ENCODE measurements at regions not wholly inside any gene's neighbourhood (a gene's known extent, or its start where the extent isn't known, plus 50 kb on each side); places are given as distances from the start of the nearest gene placed in this dataset.

- 76% methylated on average over 17 of the region's 17 CpGs for WGBS
- Histone ChIP-seq H3K4me1 (ENCODE audit: insufficient read depth, low read length) (peaks cover 27% of the 10 kb centered on the region), H3K9ac (ENCODE audit: low read depth, low read length) (no peak overlapping the region), H3K9me3 (ENCODE audit: insufficient read depth, low read depth, low read length) (no peaks in the 10 kb centered on the region), H3K27me3 (ENCODE audit: insufficient read depth, low read length) (peaks cover 15% of the 10 kb centered on the region), H3K36me3 (ENCODE audit: insufficient read depth, low read length) (no peaks in the 10 kb centered on the region), H3K4me3 (ENCODE audit: low read length) (peak overlapping the region; percentile 31), H3K27ac (ENCODE audit: low read depth, low read length) (no peak overlapping the region; the same call in 1 of the 2 replicates)
Measured at GRCh38 chr16:73483934-73484711, 436.2 kb upstream of the ZFHX3 start.

GRCh38 chr16:73483076-73483791 is 435.3 kb upstream of the ZFHX3 start:
- WGBS = 35% methylated on average over 30 of the region's 30 CpGs
- H3K9ac ChIP-seq (ENCODE audit: low read depth, low read length) = peak overlapping the region; percentile 50
- H3K9me3 ChIP-seq (ENCODE audit: insufficient read depth, low read depth, low read length) = no peaks in the 10 kb centered on the region
- H3K4me3 ChIP-seq (ENCODE audit: low read length) = peak overlapping the region; percentile 31
- peaks cover 15% of the 10 kb centered on the region for H3K27me3 ChIP-seq (ENCODE audit: insufficient read depth, low read length)
- H3K4me1 ChIP-seq (ENCODE audit: insufficient read depth, low read length) = peaks cover 27% of the 10 kb centered on the region
- peak overlapping the region; percentile 21; the same call in 1 of the 2 replicates for H3K27ac ChIP-seq (ENCODE audit: low read depth, low read length)
- H3K36me3 ChIP-seq (ENCODE audit: insufficient read depth, low read length) = no peaks in the 10 kb centered on the region

- Histone ChIP-seq H3K27ac (ENCODE audit: low read depth, low read length) (no peak overlapping the region), H3K27me3 (ENCODE audit: insufficient read depth, low read length) (peaks cover 15% of the 10 kb centered on the region), H3K9ac (ENCODE audit: low read depth, low read length) (no peak overlapping the region), H3K36me3 (ENCODE audit: insufficient read depth, low read length) (no peaks in the 10 kb centered on the region), H3K9me3 (ENCODE audit: insufficient read depth, low read depth, low read length) (no peaks in the 10 kb centered on the region), H3K4me1 (ENCODE audit: insufficient read depth, low read length) (peaks cover 27% of the 10 kb centered on the region), H3K4me3 (ENCODE audit: low read length) (no peak overlapping the region)
- WGBS = 82% methylated on average over 5 of the region's 6 CpGs
Measured at GRCh38 chr16:73482310-73482709, 434.4 kb upstream of the ZFHX3 start.

- 81% methylated on average over 2 of the region's 2 CpGs for WGBS
- Histone ChIP-seq H3K9me3 (ENCODE audit: insufficient read depth, low read depth, low read length) (no peaks in the 10 kb centered on the region), H3K9ac (ENCODE audit: low read depth, low read length) (no peak overlapping the region), H3K27ac (ENCODE audit: low read depth, low read length) (no peak overlapping the region), H3K36me3 (ENCODE audit: insufficient read depth, low read length) (no peaks in the 10 kb centered on the region), H3K27me3 (ENCODE audit: insufficient read depth, low read length) (peaks cover 15% of the 10 kb centered on the region), H3K4me3 (ENCODE audit: low read length) (no peak overlapping the region), H3K4me1 (ENCODE audit: insufficient read depth, low read length) (peaks cover 27% of the 10 kb centered on the region)
Measured at GRCh38 chr16:73480381-73480780, 432.5 kb upstream of the ZFHX3 start.

GRCh38 chr16:73473713-73474112 is 425.8 kb upstream of the ZFHX3 start:
- Histone ChIP-seq H3K4me1 (ENCODE audit: insufficient read depth, low read length) (no peaks in the 10 kb centered on the region), H3K27ac (ENCODE audit: low read depth, low read length) (no peak overlapping the region), H3K27me3 (ENCODE audit: insufficient read depth, low read length) (no peaks in the 10 kb centered on the region), H3K9ac (ENCODE audit: low read depth, low read length) (no peak overlapping the region), H3K9me3 (ENCODE audit: insufficient read depth, low read depth, low read length) (no peaks in the 10 kb centered on the region), H3K4me3 (ENCODE audit: low read length) (no peak overlapping the region), H3K36me3 (ENCODE audit: insufficient read depth, low read length) (no peaks in the 10 kb centered on the region)
- WGBS = 95% methylated on average over 3 of the region's 3 CpGs

GRCh38 chr16:73464834-73465233 is 416.9 kb upstream of the ZFHX3 start:
- Histone ChIP-seq H3K4me1 (ENCODE audit: insufficient read depth, low read length) (no peaks in the 10 kb centered on the region), H3K4me3 (ENCODE audit: low read length) (no peak overlapping the region), H3K27me3 (ENCODE audit: insufficient read depth, low read length) (no peaks in the 10 kb centered on the region), H3K9ac (ENCODE audit: low read depth, low read length) (no peak overlapping the region), H3K36me3 (ENCODE audit: insufficient read depth, low read length) (no peaks in the 10 kb centered on the region), H3K27ac (ENCODE audit: low read depth, low read length) (no peak overlapping the region), H3K9me3 (ENCODE audit: insufficient read depth, low read depth, low read length) (no peaks in the 10 kb centered on the region)
- WGBS = 96% methylated on average over 11 of the region's 11 CpGs

GRCh38 chr16:73459586-73459985 is 411.7 kb upstream of the ZFHX3 start:
- Histone ChIP-seq H3K36me3 (ENCODE audit: insufficient read depth, low read length) (no peaks in the 10 kb centered on the region), H3K27me3 (ENCODE audit: insufficient read depth, low read length) (no peaks in the 10 kb centered on the region), H3K9me3 (ENCODE audit: insufficient read depth, low read depth, low read length) (no peaks in the 10 kb centered on the region), H3K27ac (ENCODE audit: low read depth, low read length) (no peak overlapping the region), H3K4me1 (ENCODE audit: insufficient read depth, low read length) (peaks cover 8% of the 10 kb centered on the region; the same call in 1 of the 2 replicates), H3K4me3 (ENCODE audit: low read length) (no peak overlapping the region), H3K9ac (ENCODE audit: low read depth, low read length) (no peak overlapping the region)
- 96% methylated on average over 4 of the region's 5 CpGs for WGBS

GRCh38 chr16:73457851-73458250 is 409.9 kb upstream of the ZFHX3 start:
- WGBS = 90% methylated on average over 1 of the region's 1 CpG
- Histone ChIP-seq H3K9me3 (ENCODE audit: insufficient read depth, low read depth, low read length) (no peaks in the 10 kb centered on the region), H3K9ac (ENCODE audit: low read depth, low read length) (no peak overlapping the region), H3K4me1 (ENCODE audit: insufficient read depth, low read length) (peaks cover 8% of the 10 kb centered on the region; the same call in 1 of the 2 replicates), H3K4me3 (ENCODE audit: low read length) (no peak overlapping the region), H3K36me3 (ENCODE audit: insufficient read depth, low read length) (no peaks in the 10 kb centered on the region), H3K27ac (ENCODE audit: low read depth, low read length) (no peak overlapping the region), H3K27me3 (ENCODE audit: insufficient read depth, low read length) (no peaks in the 10 kb centered on the region)

GRCh38 chr16:73448970-73449369 is 401.0 kb upstream of the ZFHX3 start:
- no peak overlapping the region for H3K27ac ChIP-seq (ENCODE audit: low read depth, low read length)
- WGBS = 94% methylated on average over 3 of the region's 3 CpGs
- H3K27me3 ChIP-seq (ENCODE audit: insufficient read depth, low read length) = no peaks in the 10 kb centered on the region
- H3K36me3 ChIP-seq (ENCODE audit: insufficient read depth, low read length) = no peaks in the 10 kb centered on the region
- no peak overlapping the region for H3K9ac ChIP-seq (ENCODE audit: low read depth, low read length)
- no peak overlapping the region for H3K4me3 ChIP-seq (ENCODE audit: low read length)
- H3K9me3 ChIP-seq (ENCODE audit: insufficient read depth, low read depth, low read length) = peaks cover 22% of the 10 kb centered on the region
- peaks cover 3% of the 10 kb centered on the region; the same call in 1 of the 2 replicates for H3K4me1 ChIP-seq (ENCODE audit: insufficient read depth, low read length)

- Histone ChIP-seq H3K36me3 (ENCODE audit: insufficient read depth, low read length) (no peaks in the 10 kb centered on the region), H3K4me1 (ENCODE audit: insufficient read depth, low read length) (peaks cover 3% of the 10 kb centered on the region; the same call in 1 of the 2 replicates)
- WGBS = no CpG with 5 or more reads among the region's 2 CpGs
Measured at GRCh38 chr16:73447846-73448245, 399.9 kb upstream of the ZFHX3 start.

GRCh38 chr16:73434621-73435020 is 386.7 kb upstream of the ZFHX3 start:
- 95% methylated on average over 5 of the region's 5 CpGs for WGBS
- no peak overlapping the region for H3K4me3 ChIP-seq (ENCODE audit: low read length)
- no peaks in the 10 kb centered on the region for H3K36me3 ChIP-seq (ENCODE audit: insufficient read depth, low read length)
- peaks cover 15% of the 10 kb centered on the region for H3K4me1 ChIP-seq (ENCODE audit: insufficient read depth, low read length)
- no peak overlapping the region for H3K27ac ChIP-seq (ENCODE audit: low read depth, low read length)
- no peaks in the 10 kb centered on the region for H3K27me3 ChIP-seq (ENCODE audit: insufficient read depth, low read length)
- H3K9me3 ChIP-seq (ENCODE audit: insufficient read depth, low read depth, low read length) = no peaks in the 10 kb centered on the region
- no peak overlapping the region for H3K9ac ChIP-seq (ENCODE audit: low read depth, low read length)

More at GRCh38 chr16:73447846-73448245, 399.9 kb upstream of the ZFHX3 start:
- no peak overlapping the region for H3K27ac ChIP-seq (ENCODE audit: low read depth, low read length)
- peaks cover 22% of the 10 kb centered on the region for H3K9me3 ChIP-seq (ENCODE audit: insufficient read depth, low read depth, low read length)
- no peaks in the 10 kb centered on the region for H3K27me3 ChIP-seq (ENCODE audit: insufficient read depth, low read length)
- no peak overlapping the region for H3K4me3 ChIP-seq (ENCODE audit: low read length)
- H3K9ac ChIP-seq (ENCODE audit: low read depth, low read length) = no peak overlapping the region
